SK-N-SH treated with all-trans-retinoic acid at 6 μM for 48 hours (cell line): ENCODE measurements at regions not wholly inside any gene's neighbourhood (a gene's known extent, or its start where the extent isn't known, plus 50 kb on each side); places are given as distances from the start of the nearest gene placed in this dataset.

Source experiments
- ATAC-seq: fragments of 200-7000 bp; cut with Tn5 transposase; 3 replicates; pipeline ENCODE4 v1.9.1; 2020; ENCODE audit warnings: mild to moderate bottlenecking, moderate library complexity
- ARNTL ChIP-seq: fragments of 450-650 bp; formaldehyde crosslinking; IDR thresholded peaks from 2 replicates; pipeline ENCODE4 v1.5.0; 2020; ENCODE audit warnings: low read depth, mild to moderate bottlenecking, moderate library complexity, borderline replicate concordance
- BACH2 ChIP-seq: fragments of 250-450 bp; sonication (Bioruptor Pico); IDR thresholded peaks from 2 replicates; pipeline ENCODE4 v1.9.0; 2021; ENCODE audit warnings: mild to moderate bottlenecking, borderline replicate concordance
- CREB5 ChIP-seq: fragments of 250-450 bp; sonication (Bioruptor Pico); IDR thresholded peaks from 2 replicates; pipeline ENCODE4 v1.5.1; 2020; ENCODE audit warnings: low read depth, mild to moderate bottlenecking, moderate library complexity
- CSDC2 ChIP-seq: fragments of 250-450 bp; sonication (Bioruptor Pico); IDR thresholded peaks from 2 replicates; pipeline ENCODE4 v1.5.0; 2020; ENCODE audit warnings: mild to moderate bottlenecking, moderate library complexity
- CSRNP3 ChIP-seq: fragments of 250-450 bp; sonication (Bioruptor Pico); IDR thresholded peaks from 2 replicates; pipeline ENCODE4 v1.5.1; 2021; ENCODE audit warnings: mild to moderate bottlenecking, moderate library complexity
- ESRRG ChIP-seq: fragments of 250-450 bp; sonication (Bioruptor Pico); IDR thresholded peaks from 2 replicates; pipeline ENCODE4 v1.6.1; 2021; ENCODE audit warnings: mild to moderate bottlenecking
- GLIS3 ChIP-seq: fragments of 250-450 bp; sonication (Bioruptor Pico); IDR thresholded peaks from 2 replicates; pipeline ENCODE4 v1.5.0; 2020; ENCODE audit warnings: mild to moderate bottlenecking, moderate library complexity
- ISL1 ChIP-seq: fragments of 250-450 bp; sonication (Bioruptor Pico); IDR thresholded peaks from 2 replicates; pipeline ENCODE4 v2.1.2; 2022; ENCODE audit warnings: mild to moderate bottlenecking, moderate library complexity
- OSR1 ChIP-seq: fragments of 250-450 bp; sonication (Bioruptor Pico); IDR thresholded peaks from 2 replicates; pipeline ENCODE4 v1.8.0; 2022; ENCODE audit warnings: moderate library complexity, mild to moderate bottlenecking, inconsistent platforms
- PATZ1 ChIP-seq: fragments of 250-450 bp; sonication (Bioruptor Pico); IDR thresholded peaks from 2 replicates; pipeline ENCODE4 v1.8.0; 2020; ENCODE audit warnings: mild to moderate bottlenecking, moderate library complexity, borderline replicate concordance
- POU6F1 ChIP-seq: fragments of 250-450 bp; sonication (Bioruptor Pico); IDR thresholded peaks from 2 replicates; pipeline ENCODE4 v1.8.0; 2021; ENCODE audit warnings: low read depth, mild to moderate bottlenecking, moderate library complexity, borderline replicate concordance
- PPARA ChIP-seq: fragments of 250-450 bp; sonication (Bioruptor Pico); IDR thresholded peaks from 2 replicates; pipeline ENCODE4 v1.5.0; 2020; ENCODE audit warnings: mild to moderate bottlenecking, borderline replicate concordance
- RARB ChIP-seq: fragments of 250-450 bp; sonication (Bioruptor Pico); IDR thresholded peaks from 2 replicates; pipeline ENCODE4 v1.8.0; 2021; ENCODE audit warnings: mild to moderate bottlenecking, moderate library complexity
- SNAI2 ChIP-seq: fragments of 250-450 bp; sonication (Bioruptor Pico); IDR thresholded peaks from 2 replicates; pipeline ENCODE4 v1.5.0; 2020; ENCODE audit warnings: mild to moderate bottlenecking, moderate library complexity
- TCF4 ChIP-seq: fragments of 250-450 bp; sonication (Bioruptor Pico); IDR thresholded peaks from 2 replicates; pipeline ENCODE4 v1.8.0; 2021; ENCODE audit warnings: mild to moderate bottlenecking, moderate library complexity, borderline replicate concordance
- TOX ChIP-seq: fragments of 250-450 bp; sonication (Bioruptor Pico); IDR thresholded peaks from 2 replicates; pipeline ENCODE4 v1.8.0; 2021; ENCODE audit warnings: mild to moderate bottlenecking, moderate library complexity, borderline replicate concordance
- ZC3H10 ChIP-seq: fragments of 250-450 bp; sonication (Bioruptor Pico); IDR thresholded peaks from 2 replicates; pipeline ENCODE4 v1.5.1; 2021; ENCODE audit warnings: mild to moderate bottlenecking, moderate library complexity
- ZFP3 ChIP-seq: fragments of 250-450 bp; sonication (Bioruptor Pico); IDR thresholded peaks from 2 replicates; pipeline ENCODE4 v1.5.0; 2020; ENCODE audit warnings: mild to moderate bottlenecking, moderate library complexity
- ZFP30 ChIP-seq: fragments of 450-650 bp; formaldehyde crosslinking; IDR thresholded peaks from 2 replicates; pipeline ENCODE4 v1.5.0; 2022; ENCODE audit warnings: mild to moderate bottlenecking, moderate library complexity
- ZNF565 ChIP-seq: fragments of 450-650 bp; formaldehyde crosslinking; conservative IDR thresholded peaks from 2 replicates; pipeline ENCODE4 v1.5.0; 2020; ENCODE audit warnings: low read depth, mild to moderate bottlenecking, moderate library complexity
- ZNF70 ChIP-seq: fragments of 450-650 bp; formaldehyde crosslinking; IDR thresholded peaks from 2 replicates; pipeline ENCODE4 v1.5.0; 2020; ENCODE audit warnings: mild to moderate bottlenecking, moderate library complexity
- ZNF8 ChIP-seq: fragments of 450-650 bp; formaldehyde crosslinking; IDR thresholded peaks from 2 replicates; pipeline ENCODE4 v1.5.0; 2020; ENCODE audit warnings: mild to moderate bottlenecking, moderate library complexity

- no peak for ATAC-seq
- TF ChIP-seq BACH2 (no peak), ZNF70 (no peak), ARNTL (no peak), CREB5 (CRISPR knock-in tag) (no peak), CSRNP3 (CRISPR knock-in tag) (no peak), ISL1 (CRISPR knock-in tag) (no peak), TOX (CRISPR knock-in tag) (no peak), POU6F1 (CRISPR knock-in tag) (no peak), SNAI2 (CRISPR knock-in tag) (no peak), CSDC2 (CRISPR knock-in tag) (no peak), ZFP30 (CRISPR knock-in tag) (no peak)
These were observed 749.5 kb upstream of the SLC39A10 start for GRCh38 chr2:194907569-194907968.

GRCh38 chr2:194896871-194897270, 760.2 kb upstream of the SLC39A10 start:
- ATAC-seq = no peak
- TF ChIP-seq SNAI2 (CRISPR knock-in tag) (no peak), TCF4 (CRISPR knock-in tag) (no peak), ARNTL (no peak), PPARA (CRISPR knock-in tag) (no peak), RARB (CRISPR knock-in tag) (no peak), CREB5 (CRISPR knock-in tag) (no peak), ZFP30 (CRISPR knock-in tag) (no peak), PATZ1 (CRISPR knock-in tag) (no peak), ZC3H10 (no peak), ZNF8 (CRISPR knock-in tag) (no peak), ZNF565 (CRISPR knock-in tag) (no peak), BACH2 (no peak), CSDC2 (CRISPR knock-in tag) (no peak), GLIS3 (CRISPR knock-in tag) (no peak), OSR1 (CRISPR knock-in tag) (no peak)

GRCh38 chr2:194883711-194884110, 773.3 kb upstream of the SLC39A10 start:
- no peak for ATAC-seq
- no peak for TF ChIP-seq TOX (CRISPR knock-in tag)
- TF ChIP-seq CSRNP3 (CRISPR knock-in tag) = no peak
- no peak for TF ChIP-seq ESRRG (CRISPR knock-in tag)
- no peak for TF ChIP-seq CREB5 (CRISPR knock-in tag)
- no peak for TF ChIP-seq ARNTL
- no peak for TF ChIP-seq ISL1 (CRISPR knock-in tag)
- TF ChIP-seq OSR1 (CRISPR knock-in tag) = no peak
- TF ChIP-seq ZNF8 (CRISPR knock-in tag) = no peak
- TF ChIP-seq RARB (CRISPR knock-in tag) = no peak
- no peak for TF ChIP-seq BACH2
- TF ChIP-seq ZFP3 (CRISPR knock-in tag) = no peak
- TF ChIP-seq POU6F1 (CRISPR knock-in tag) = no peak
- no peak for TF ChIP-seq ZC3H10
- no peak for TF ChIP-seq PATZ1 (CRISPR knock-in tag)
- no peak for TF ChIP-seq ZNF70
